IMR-90 (cell line): ENCODE measurements at regions not wholly inside any gene's neighbourhood (a gene's known extent, or its start where the extent isn't known, plus 50 kb on each side); places are given as distances from the start of the nearest gene placed in this dataset.

ENCODE experiments used
- ATAC-seq: fragments of 200-7000 bp; cut with Tn5 transposase; 2 replicates; pipeline ENCODE4 v1.9.1; 2020; ENCODE audit warnings: low read depth, mild to moderate bottlenecking, moderate library complexity
- BruUV-seq: library from RNA; stranded (reverse); fragments of 400-500 nt; replicated peaks from 2 replicates; lab custom pipeline; 2021; lab: Mats Ljungman, UMichigan
- CTCF ChIA-PET: fragments of 300-600 bp; formaldehyde crosslinking; extraction: SDS; loops from one replicate; lab custom pipeline; 2021; ENCODE audit warnings: antibody characterized with exemption; lab: Yijun Ruan, JAX
- POLR2A ChIA-PET: fragments of 300-600 bp; sonication (Branson Sonifier 250); formaldehyde crosslinking; loops from one replicate; lab custom pipeline; 2022; ENCODE audit warnings: antibody characterized with exemption; ENCODE audit not compliant: unreplicated experiment; lab: Charles Lee
- DNase-seq: peaks from one replicate; pipeline ENCODE4 v3.0.0; 2013
- H2AFZ ChIP-seq: replicated peaks from 2 replicates; pipeline ENCODE3; 2013; ENCODE audit warnings: low read length, mild to moderate bottlenecking; ENCODE audit not compliant: poor library complexity
- H2AK5ac ChIP-seq: 2 replicates; pipeline ENCODE4 v1.6.1; 2013; ENCODE audit warnings: low read depth, low read length, inconsistent platforms
- H2AK9ac ChIP-seq: replicated peaks from 2 replicates; pipeline ENCODE3; 2013; ENCODE audit warnings: mild to moderate bottlenecking, low read depth, low read length, moderate library complexity; ENCODE audit not compliant: poor library complexity
- H2BK120ac ChIP-seq: 2 replicates; pipeline ENCODE4 v1.6.1; 2013; ENCODE audit warnings: low read depth, low read length, inconsistent platforms
- H2BK15ac ChIP-seq: 3 replicates; pipeline ENCODE4 v1.6.1; 2013; ENCODE audit warnings: low read depth, low read length, inconsistent platforms
- H2BK20ac ChIP-seq: 2 replicates; pipeline ENCODE4 v1.6.1; 2013; ENCODE audit warnings: low read depth, mild to moderate bottlenecking, inconsistent platforms, low read length, moderate library complexity
- H2BK5ac ChIP-seq: 2 replicates; pipeline ENCODE4 v1.6.1; 2013; ENCODE audit warnings: mild to moderate bottlenecking, low read depth, low read length, inconsistent platforms; ENCODE audit not compliant: poor library complexity, severe bottlenecking
- H3K14ac ChIP-seq: replicated peaks from 2 replicates; pipeline ENCODE4 v1.6.1; 2013; ENCODE audit warnings: low read depth, low read length, inconsistent platforms
- H3K18ac ChIP-seq: 2 replicates; pipeline ENCODE4 v1.6.1; 2013; ENCODE audit warnings: low read depth, low read length, control low read depth
- H3K23ac ChIP-seq: 2 replicates; pipeline ENCODE4 v1.6.1; 2013; ENCODE audit warnings: low read depth, low read length, inconsistent platforms
- H3K27ac ChIP-seq: 2 replicates; pipeline ENCODE4 v1.5.1; 2013; ENCODE audit warnings: mild to moderate bottlenecking, control low read depth, low read length; ENCODE audit not compliant: insufficient read depth
- H3K27me3 ChIP-seq: 2 replicates; pipeline ENCODE4 v1.6.1; 2013; ENCODE audit warnings: low read length; ENCODE audit not compliant: control insufficient read depth, insufficient read depth
- H3K36me3 ChIP-seq: 2 replicates; pipeline ENCODE4 v1.6.1; 2013; ENCODE audit warnings: low read length, mixed read lengths; ENCODE audit not compliant: control insufficient read depth, insufficient read depth
- H3K4ac ChIP-seq: 2 replicates; pipeline ENCODE4 v1.6.1; 2013; ENCODE audit warnings: low read depth, low read length, inconsistent platforms
- H3K4me1 ChIP-seq: 2 replicates; pipeline ENCODE4 v1.6.1; 2013; ENCODE audit warnings: low read length, mixed read lengths; ENCODE audit not compliant: control insufficient read depth, insufficient read depth
- H3K4me2 ChIP-seq: 2 replicates; pipeline ENCODE4 v1.6.1; 2013; ENCODE audit warnings: low read depth, mild to moderate bottlenecking, control low read depth, low read length, moderate library complexity
- H3K4me3 ChIP-seq: 2 replicates; pipeline ENCODE4 v1.5.1; 2013; ENCODE audit warnings: low read depth, mild to moderate bottlenecking, control low read depth, low read length, moderate library complexity; ENCODE audit not compliant: insufficient read depth
- H3K56ac ChIP-seq: 2 replicates; pipeline ENCODE4 v1.6.1; 2013; ENCODE audit warnings: low read length, inconsistent platforms; ENCODE audit not compliant: insufficient read depth; ENCODE audit errors: extremely low read depth
- H3K79me1 ChIP-seq, 2 experiments: 2 replicates each; pipeline ENCODE4 v1.6.1; 2013; ENCODE audit warnings: low read length in 2 of 2, inconsistent platforms in 1 of 2, low read depth in 1 of 2
- H3K9ac ChIP-seq: 2 replicates; pipeline ENCODE4 v1.6.1; 2013; ENCODE audit warnings: low read depth, low read length, control low read depth
- H3K9me1 ChIP-seq: 2 replicates; pipeline ENCODE4 v1.6.1; 2013; ENCODE audit warnings: low read length, inconsistent platforms; ENCODE audit not compliant: insufficient read depth
- H3K9me3 ChIP-seq: 2 replicates; pipeline ENCODE4 v1.6.1; 2013; ENCODE audit warnings: low read length; ENCODE audit not compliant: control insufficient read depth, insufficient read depth
- H4K20me1 ChIP-seq: 2 replicates; pipeline ENCODE4 v1.6.1; 2013; ENCODE audit warnings: low read length, inconsistent platforms; ENCODE audit not compliant: insufficient read depth
- H4K5ac ChIP-seq: 2 replicates; pipeline ENCODE4 v1.6.1; 2013; ENCODE audit warnings: mild to moderate bottlenecking, low read depth, low read length, control low read depth
- H4K8ac ChIP-seq, 2 experiments: 2 replicates each; pipeline ENCODE4 v1.6.1; 2013; ENCODE audit warnings: low read depth in 2 of 2, low read length in 2 of 2, control low read depth in 1 of 2, inconsistent platforms in 1 of 2
- H4K91ac ChIP-seq: 2 replicates; pipeline ENCODE4 v1.6.1; 2013; ENCODE audit warnings: low read depth, low read length, inconsistent platforms; ENCODE audit not compliant: insufficient read depth
- BHLHE40 ChIP-seq: fragments of 150-350 bp; IDR thresholded peaks from 2 replicates; pipeline ENCODE4 v1.6.1; 2016; ENCODE audit warnings: mild to moderate bottlenecking, low read depth, low read length
- CEBPB ChIP-seq: IDR thresholded peaks from 2 replicates; pipeline ENCODE4 v1.6.1; 2012; ENCODE audit warnings: low read depth, low read length, improper control_type of control experiment
- ELK1 ChIP-seq: fragments of 150-350 bp; IDR thresholded peaks from 2 replicates; pipeline ENCODE4 v1.6.1; 2016; ENCODE audit warnings: low read depth, mild to moderate bottlenecking, low read length, moderate library complexity, borderline replicate concordance
- MAFK ChIP-seq: IDR thresholded peaks from 2 replicates; pipeline ENCODE4 v1.6.1; 2012; ENCODE audit warnings: low read depth, low read length, improper control_type of control experiment
- MAZ ChIP-seq: IDR thresholded peaks from 2 replicates; pipeline ENCODE4 v1.6.1; 2012; ENCODE audit warnings: low read depth, mild to moderate bottlenecking, low read length, improper control_type of control experiment, moderate library complexity, borderline replicate concordance
- MXI1 ChIP-seq: IDR thresholded peaks from 2 replicates; pipeline ENCODE4 v1.6.1; 2012; ENCODE audit warnings: low read depth, mild to moderate bottlenecking, low read length, moderate library complexity, borderline replicate concordance
- NFE2L2 ChIP-seq: fragments of 150-350 bp; IDR thresholded peaks from 2 replicates; pipeline ENCODE4 v1.6.1; 2016; ENCODE audit warnings: low read depth, mild to moderate bottlenecking, low read length
- POLR2A ChIP-seq: IDR thresholded peaks from 2 replicates; pipeline ENCODE4 v1.6.1; 2012; ENCODE audit warnings: mild to moderate bottlenecking, low read depth, low read length
- RAD21 ChIP-seq: IDR thresholded peaks from 2 replicates; pipeline ENCODE4 v1.6.1; 2012; ENCODE audit warnings: low read length, improper control_type of control experiment
- RCOR1 ChIP-seq: IDR thresholded peaks from 2 replicates; pipeline ENCODE4 v1.6.1; 2012; ENCODE audit warnings: mild to moderate bottlenecking, low read length, improper control_type of control experiment; ENCODE audit not compliant: insufficient replicate concordance
- RFX5 ChIP-seq: IDR thresholded peaks from 2 replicates; pipeline ENCODE4 v1.8.0; 2012; ENCODE audit warnings: low read depth, mild to moderate bottlenecking, low read length, moderate library complexity
- SMC3 ChIP-seq: fragments of 150-350 bp; IDR thresholded peaks from 2 replicates; pipeline ENCODE4 v1.6.1; 2016; ENCODE audit warnings: low read depth, mild to moderate bottlenecking, antibody characterized with exemption, low read length, moderate library complexity
- WGBS, 2 experiments: methylation state at CpG; one replicate each; pipeline versions ENCODE4 v1.1.5 to v1.1.7; 2013; ENCODE audit warnings: missing lambda C conversion rate in 2 of 2; ENCODE audit not compliant: insufficient read length in 1 of 2; ENCODE audit errors: extremely low coverage in 2 of 2; 5-methylcytosine and 5-hydroxymethylcytosine counted together
- dilution Hi-C: fragments of 300-500 bp; cut with HindIII; formaldehyde crosslinking; loops from one replicate; pipeline ENCODE4 v1.14.3; 2018; ENCODE audit warnings: low sequenced_read_pairs; ENCODE audit not compliant: unreplicated experiment
- in situ Hi-C: fragments of 300-500 bp; cut with MboI; formaldehyde crosslinking; loops from 3 replicates; pipeline ENCODE4 v1.14.3; 2019; ENCODE audit warnings: low sequenced_read_pairs, inconsistent platforms, mixed read lengths
- intact Hi-C: fragments of 100-400 bp; cut with micrococcal nuclease; formaldehyde crosslinking; loops from 2 replicates; pipeline ENCODE4 v1.10.0; 2022
- TF ChIP-seq, protein P1 (sequence below): fragments of 150-350 bp; IDR thresholded peaks from 2 replicates; pipeline ENCODE4 v1.6.1; 2017; ENCODE audit warnings: mild to moderate bottlenecking, antibody characterized with exemption, low read length, low read depth

DNA sequence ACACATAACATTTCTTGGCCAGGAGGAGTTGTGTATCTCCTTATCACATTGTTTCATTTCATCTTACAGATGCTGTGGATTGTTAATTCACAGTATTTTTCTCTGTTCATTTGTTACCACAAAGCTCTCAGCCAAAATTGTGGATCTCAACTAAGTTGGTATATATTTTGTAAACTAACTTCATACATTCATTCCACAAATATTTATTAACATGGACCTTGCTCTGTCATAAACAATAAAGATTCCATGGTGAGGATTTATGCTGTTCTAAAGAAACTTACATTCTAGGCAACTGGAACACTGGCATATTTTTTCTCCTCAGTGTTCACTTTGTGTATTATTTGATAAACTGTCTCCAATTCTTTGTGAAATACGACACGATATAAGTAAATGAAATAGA, 268.8 kb downstream of the CNTN3 start:
- no peak for TF ChIP-seq CEBPB
- TF ChIP-seq POLR2A, result no peak
- TF ChIP-seq RFX5, result no peak
- TF ChIP-seq MXI1, result no peak
- TF ChIP-seq ELK1, result no peak
- TF ChIP-seq, protein P1, sequence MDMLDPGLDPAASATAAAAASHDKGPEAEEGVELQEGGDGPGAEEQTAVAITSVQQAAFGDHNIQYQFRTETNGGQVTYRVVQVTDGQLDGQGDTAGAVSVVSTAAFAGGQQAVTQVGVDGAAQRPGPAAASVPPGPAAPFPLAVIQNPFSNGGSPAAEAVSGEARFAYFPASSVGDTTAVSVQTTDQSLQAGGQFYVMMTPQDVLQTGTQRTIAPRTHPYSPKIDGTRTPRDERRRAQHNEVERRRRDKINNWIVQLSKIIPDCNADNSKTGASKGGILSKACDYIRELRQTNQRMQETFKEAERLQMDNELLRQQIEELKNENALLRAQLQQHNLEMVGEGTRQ, result no peak
- no peak for TF ChIP-seq RAD21
- TF ChIP-seq RCOR1, result no peak
- no peak for TF ChIP-seq SMC3
- no peak for TF ChIP-seq NFE2L2
- no peak for TF ChIP-seq BHLHE40
- TF ChIP-seq MAZ, result no peak
- TF ChIP-seq MAFK, result no peak
- Histone ChIP-seq H3K4me3 (no peak overlapping the region), H3K27ac (no peak overlapping the region), H4K20me1 (no peaks in the 10 kb centered on the region), H4K8ac (no peak overlapping the region), H3K23ac (no peak overlapping the region), H2AK9ac (no peak overlapping the region), H3K9me1 (no peaks in the 10 kb centered on the region; the same call in 1 of the 2 replicates), H4K5ac (no peak overlapping the region), H3K27me3 (no peaks in the 10 kb centered on the region), H3K9me3 (no peaks in the 10 kb centered on the region), H3K79me1 (no peaks in the 10 kb centered on the region), H2AK5ac (no peak overlapping the region), H4K91ac (no peak overlapping the region), H3K18ac (no peak overlapping the region), H2BK120ac (no peak overlapping the region), H3K4me1 (no peaks in the 10 kb centered on the region), H3K36me3 (no peaks in the 10 kb centered on the region), H3K4me2 (no peak overlapping the region), H3K14ac (no peak overlapping the region), H2AFZ (no peak overlapping the region), H3K56ac (no peak overlapping the region), H3K9ac (no peak overlapping the region), H2BK15ac (no peak overlapping the region), H3K4ac (no peak overlapping the region), H2BK5ac (no peak overlapping the region), H2BK20ac (no peak overlapping the region)
- no CpG with 5 or more reads among the region's 2 CpGs for WGBS, 2 experiments
- POLR2A ChIA-PET, result no interaction called here
- BruUV-seq, result no TSS peak
- CTCF ChIA-PET, result no interaction called here
- DNase-seq, result no peak
- peak; percentile 17; the same call in 1 of the 2 replicates for ATAC-seq
- intact Hi-C loops (no loop called here), in situ Hi-C loops (no loop called here), dilution Hi-C loops (no loop called here)
